Fibroblast of villous mesenchyme (primary cell): ENCODE measurements at regions not wholly inside any gene's neighbourhood (a gene's known extent, or its start where the extent isn't known, plus 50 kb on each side); places are given as distances from the start of the nearest gene placed in this dataset.

Experiments used
- DNase-seq: peaks from one replicate; pipeline ENCODE4 v3.0.0-alpha.2; 2010; ENCODE audit warnings: low read depth
- H3K4me3 ChIP-seq: 2 replicates; pipeline ENCODE4 v1.5.1; 2011; ENCODE audit warnings: low read depth, mild to moderate bottlenecking, low read length
- CTCF ChIP-seq: IDR thresholded peaks from 2 replicates; pipeline ENCODE4 v1.5.1; 2012; ENCODE audit warnings: low read depth, mild to moderate bottlenecking, low read length; ENCODE audit not compliant: insufficient read depth

GRCh38 chr16:85380002-85380395 lies 233.1 kb upstream of the GSE1 start:
- TF ChIP-seq CTCF: no peak
- DNase-seq: no peak
- no peak overlapping the region for H3K4me3 ChIP-seq

- DNase-seq: no peak
- H3K4me3 ChIP-seq: no peak overlapping the region
- no peak for TF ChIP-seq CTCF
Measured at GRCh38 chr16:85380905-85381737, 232.0 kb upstream of the GSE1 start.

- no peak for TF ChIP-seq CTCF
- no peak overlapping the region for H3K4me3 ChIP-seq
- peak; percentile 76 for DNase-seq
Measured at GRCh38 chr16:85381738-85382592, 231.2 kb upstream of the GSE1 start.

- DNase-seq: no peak
- TF ChIP-seq CTCF: no peak
- no peak overlapping the region for H3K4me3 ChIP-seq
Measured at GRCh38 chr16:85382717-85383118, 230.4 kb upstream of the GSE1 start.

GRCh38 chr16:85383836-85384832 lies 229.0 kb upstream of the GSE1 start:
- no peak for TF ChIP-seq CTCF
- DNase-seq: no peak
- H3K4me3 ChIP-seq: no peak overlapping the region

- no peak overlapping the region for H3K4me3 ChIP-seq
- no peak for DNase-seq
- no peak for TF ChIP-seq CTCF
Measured at GRCh38 chr16:85384833-85385462, 228.2 kb upstream of the GSE1 start.
